ENCODE measurements at regions not wholly inside any gene's neighbourhood (a gene's known extent, or its start where the extent isn't known, plus 50 kb on each side); places are given as distances from the start of the nearest gene placed in this dataset.

DNA sequence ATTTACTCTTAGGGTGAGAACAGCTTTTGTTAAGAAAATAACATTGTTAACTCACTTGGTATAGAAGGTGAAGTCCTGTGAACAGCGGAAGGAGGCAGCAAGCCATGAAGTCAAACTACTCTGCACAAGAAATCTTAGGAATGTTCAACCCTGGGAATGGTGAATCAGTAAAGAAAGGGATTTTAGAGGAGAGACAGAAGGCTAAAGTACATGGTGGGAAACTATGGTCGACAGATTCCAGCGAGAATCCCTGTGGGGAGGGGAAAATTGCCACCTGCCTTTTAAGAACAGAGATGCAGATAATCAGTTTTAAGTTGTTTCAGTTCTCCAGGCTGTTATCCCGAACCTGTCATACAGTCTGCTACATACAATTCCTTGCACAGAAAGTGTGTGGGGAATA is 63.2 kb upstream of the PTPRR start:
- TF ChIP-seq ZNF8 (CRISPR knock-in tag; IDR thresholded peaks at IDR 0.05) = no peak
- no peak for TF ChIP-seq TOX (CRISPR knock-in tag; IDR thresholded peaks at IDR 0.05; ENCODE audit: borderline replicate concordance)
- TF ChIP-seq ZFP3 (CRISPR knock-in tag; IDR thresholded peaks at IDR 0.05) = no peak
- TF ChIP-seq CSDC2 (CRISPR knock-in tag; IDR thresholded peaks at IDR 0.05) = no peak
- TF ChIP-seq, protein P1, sequence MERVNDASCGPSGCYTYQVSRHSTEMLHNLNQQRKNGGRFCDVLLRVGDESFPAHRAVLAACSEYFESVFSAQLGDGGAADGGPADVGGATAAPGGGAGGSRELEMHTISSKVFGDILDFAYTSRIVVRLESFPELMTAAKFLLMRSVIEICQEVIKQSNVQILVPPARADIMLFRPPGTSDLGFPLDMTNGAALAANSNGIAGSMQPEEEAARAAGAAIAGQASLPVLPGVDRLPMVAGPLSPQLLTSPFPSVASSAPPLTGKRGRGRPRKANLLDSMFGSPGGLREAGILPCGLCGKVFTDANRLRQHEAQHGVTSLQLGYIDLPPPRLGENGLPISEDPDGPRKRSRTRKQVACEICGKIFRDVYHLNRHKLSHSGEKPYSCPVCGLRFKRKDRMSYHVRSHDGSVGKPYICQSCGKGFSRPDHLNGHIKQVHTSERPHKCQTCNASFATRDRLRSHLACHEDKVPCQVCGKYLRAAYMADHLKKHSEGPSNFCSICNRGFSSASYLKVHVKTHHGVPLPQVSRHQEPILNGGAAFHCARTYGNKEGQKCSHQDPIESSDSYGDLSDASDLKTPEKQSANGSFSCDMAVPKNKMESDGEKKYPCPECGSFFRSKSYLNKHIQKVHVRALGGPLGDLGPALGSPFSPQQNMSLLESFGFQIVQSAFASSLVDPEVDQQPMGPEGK (CRISPR knock-in tag; IDR thresholded peaks at IDR 0.05; ENCODE audit: borderline replicate concordance) = no peak
